ENCODE measurements at regions not wholly inside any gene's neighbourhood (a gene's known extent, or its start where the extent isn't known, plus 50 kb on each side); places are given as distances from the start of the nearest gene placed in this dataset.

- Histone ChIP-seq H3K56ac (ENCODE audit: extremely low read depth, insufficient read depth, low read length) (no peak overlapping the region), H2AFZ (replicated peaks; ENCODE audit: low read length, poor library complexity) (no peak overlapping the region), H3K9me1 (ENCODE audit: insufficient read depth, low read length) (no peaks in the 10 kb centered on the region), H3K14ac (replicated peaks; ENCODE audit: low read depth, low read length) (no peak overlapping the region), H3K4me1 (ENCODE audit: control insufficient read depth, insufficient read depth, low read length) (no peaks in the 10 kb centered on the region), H4K8ac (ENCODE audit: low read depth in 2 of 2, low read length in 2 of 2) (no peak overlapping the region), H3K27ac (ENCODE audit: insufficient read depth, low read length) (no peak overlapping the region), H3K27me3 (ENCODE audit: control insufficient read depth, insufficient read depth, low read length) (peaks cover 5% of the 10 kb centered on the region), H3K4me2 (ENCODE audit: low read depth, low read length) (no peak overlapping the region), H4K91ac (ENCODE audit: insufficient read depth, low read depth, low read length) (no peak overlapping the region), H3K18ac (ENCODE audit: low read depth, low read length) (no peak overlapping the region), H2BK15ac (ENCODE audit: low read depth, low read length) (no peak overlapping the region), H3K9ac (ENCODE audit: low read depth, low read length) (no peak overlapping the region), H3K9me3 (ENCODE audit: control insufficient read depth, insufficient read depth, low read length) (no peaks in the 10 kb centered on the region), H3K79me1 (ENCODE audit: low read depth in 1 of 2, low read length in 2 of 2) (no peaks in the 10 kb centered on the region), H2BK120ac (ENCODE audit: low read depth, low read length) (no peak overlapping the region), H3K36me3 (ENCODE audit: control insufficient read depth, insufficient read depth, low read length) (no peaks in the 10 kb centered on the region), H4K20me1 (ENCODE audit: insufficient read depth, low read length) (no peaks in the 10 kb centered on the region), H2AK9ac (replicated peaks; ENCODE audit: low read depth, low read length, poor library complexity) (no peak overlapping the region), H3K4me3 (ENCODE audit: insufficient read depth, low read depth, low read length) (no peak overlapping the region), H2BK20ac (ENCODE audit: low read depth, low read length) (no peak overlapping the region), H4K5ac (ENCODE audit: low read depth, low read length) (no peak overlapping the region), H3K4ac (ENCODE audit: low read depth, low read length) (no peak overlapping the region), H2AK5ac (ENCODE audit: low read depth, low read length) (no peak overlapping the region), H2BK5ac (ENCODE audit: low read depth, low read length, poor library complexity, severe bottlenecking) (no peak overlapping the region), H3K23ac (ENCODE audit: low read depth, low read length) (no peak overlapping the region)
- POLR2A ChIA-PET (ENCODE audit: unreplicated experiment) = no interaction called here
- CTCF ChIA-PET = interaction anchor here (0.9 kb wide), 1 partner anchor 29 kb away, joined by 6 read pairs; no protein-coding TSS in a partner anchor
- DNase-seq = no peak
- BruUV-seq (replicated peaks) = no TSS peak
- no peak for TF ChIP-seq SMC3 (IDR thresholded peaks at IDR 0.05; ENCODE audit: low read depth, low read length)
- no peak for TF ChIP-seq RAD21 (IDR thresholded peaks at IDR 0.05; ENCODE audit: low read length)
- TF ChIP-seq RFX5 (IDR thresholded peaks at IDR 0.05; ENCODE audit: low read depth, low read length) = no peak
- no peak for TF ChIP-seq USF2 (IDR thresholded peaks at IDR 0.05; ENCODE audit: low read depth, low read length)
- no peak for TF ChIP-seq CHD1 (IDR thresholded peaks at IDR 0.05; ENCODE audit: low read depth, low read length)
- no peak for TF ChIP-seq CTCF (conservative IDR thresholded peaks at IDR 0.05; ENCODE audit: low read depth, low read length)
- no peak for TF ChIP-seq RCOR1 (IDR thresholded peaks at IDR 0.05; ENCODE audit: insufficient replicate concordance, low read length)
- no peak for TF ChIP-seq FOS (IDR thresholded peaks at IDR 0.05; ENCODE audit: low read depth, low read length)
- no peak for TF ChIP-seq MXI1 (IDR thresholded peaks at IDR 0.05; ENCODE audit: borderline replicate concordance, low read depth, low read length)
- no peak for TF ChIP-seq BHLHE40 (IDR thresholded peaks at IDR 0.05; ENCODE audit: low read depth, low read length)
- no peak for TF ChIP-seq MAFK (IDR thresholded peaks at IDR 0.05; ENCODE audit: low read depth, low read length)
- no peak for TF ChIP-seq NFE2L2 (IDR thresholded peaks at IDR 0.05; ENCODE audit: low read depth, low read length)
- no peak for ATAC-seq (ENCODE audit: low read depth)
- intact Hi-C loops (cut with micrococcal nuclease) = no loop called here
- dilution Hi-C loops (cut with HindIII; ENCODE audit: low sequenced_read_pairs, unreplicated experiment) = no loop called here
- WGBS, 2 experiments (ENCODE audit: extremely low coverage in 2 of 2, insufficient read length in 1 of 2) = no CpG with 5 or more reads among the region's 8 CpGs
- in situ Hi-C loops (cut with MboI; ENCODE audit: low sequenced_read_pairs) = no loop called here
These were observed 360.0 kb downstream of the QKI start for GRCh38 chr6:163774485-163774884.

Measured in IMR-90 (cell line).